Ramos (cell line): ENCODE measurements at regions not wholly inside any gene's neighbourhood (a gene's known extent, or its start where the extent isn't known, plus 50 kb on each side); places are given as distances from the start of the nearest gene placed in this dataset.

Experiments used
- in situ Hi-C: fragments of 300-500 bp; cut with MboI; formaldehyde crosslinking; loops from one replicate; pipeline ENCODE4 v1.14.3; 2022; ENCODE audit warnings: low sequenced_read_pairs; ENCODE audit not compliant: unreplicated experiment

GRCh38 chr7:118759921-118760320, 535.4 kb downstream of the ANKRD7 start:
- in situ Hi-C loops = no loop called here

DNA sequence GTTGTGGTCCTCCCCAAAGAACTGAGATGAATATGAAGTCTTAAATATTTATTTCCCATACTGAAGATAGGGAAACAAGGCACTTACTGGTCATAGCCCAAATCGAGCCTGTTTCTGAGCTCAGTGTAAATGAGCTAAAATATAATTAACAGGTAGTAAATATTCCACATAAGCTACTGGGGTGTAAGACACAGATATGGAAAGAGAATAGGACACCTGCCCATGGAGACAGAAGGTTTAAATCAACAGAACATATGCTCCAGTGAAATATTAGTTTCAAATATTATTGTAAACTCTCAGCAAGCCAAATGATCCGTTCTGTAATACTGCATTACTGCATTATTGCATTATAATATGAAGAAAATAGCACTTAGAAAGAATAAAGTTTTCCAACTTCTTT, 537.9 kb downstream of the ANKRD7 start:
- in situ Hi-C loops = no loop called here

DNA sequence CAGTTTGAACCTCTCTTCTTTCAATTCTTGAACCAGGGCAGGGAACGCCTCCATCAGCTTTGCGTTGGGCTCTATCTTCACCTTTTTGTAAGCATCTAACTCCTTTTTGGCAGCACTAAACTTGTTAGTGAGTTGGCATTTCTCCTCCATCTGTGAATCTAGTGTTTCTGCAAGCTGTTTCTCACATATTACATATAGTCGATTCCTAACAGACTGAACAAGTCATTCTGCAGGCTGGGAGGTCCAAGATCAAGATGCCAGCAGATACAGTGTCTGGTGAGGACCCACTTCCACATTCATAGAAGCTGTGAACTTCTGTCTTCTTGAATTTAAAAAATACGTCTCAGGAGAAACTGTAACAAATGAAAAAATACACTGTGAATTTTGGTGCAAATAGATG, 539.7 kb downstream of the ANKRD7 start:
- in situ Hi-C loops = no loop called here

DNA sequence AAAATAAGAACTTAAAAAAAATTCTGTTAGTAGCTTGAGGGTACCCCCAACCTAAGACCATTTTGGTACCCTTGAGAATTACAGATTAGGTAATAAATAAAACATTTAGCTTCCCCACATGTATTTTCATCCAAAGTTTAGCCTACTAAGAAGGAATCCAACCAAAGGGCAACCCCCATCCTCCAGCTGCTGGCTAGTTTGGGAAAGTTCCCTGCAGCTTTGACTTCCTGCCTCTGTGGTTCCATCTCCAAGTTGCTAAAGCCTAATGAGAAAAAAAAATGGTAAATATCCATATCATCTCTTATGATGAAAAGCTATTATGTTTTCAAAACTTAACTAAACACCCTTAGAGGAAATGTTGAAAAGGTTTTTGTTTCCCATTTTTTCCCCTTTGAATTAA, 547.2 kb downstream of the ANKRD7 start:
- in situ Hi-C loops = no loop called here

DNA sequence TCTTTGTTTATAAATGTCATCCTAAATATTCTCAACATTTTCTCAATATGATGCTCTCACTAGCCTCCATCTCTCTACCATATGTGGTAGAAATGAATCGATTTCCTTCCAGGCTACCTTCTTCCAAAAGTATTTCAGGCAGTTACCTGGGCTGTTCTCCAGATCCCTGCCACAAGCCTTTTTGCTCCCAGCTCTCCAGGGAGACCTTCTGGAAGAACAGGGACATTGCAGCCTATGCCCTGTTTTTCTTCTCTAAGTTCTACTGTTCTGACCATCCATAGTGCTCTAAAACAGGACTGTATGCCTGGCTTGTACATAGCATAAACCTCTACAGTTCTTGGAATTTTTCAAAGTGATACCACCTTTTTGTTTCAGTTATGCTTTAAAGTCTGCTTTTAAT, 552.8 kb downstream of the ANKRD7 start:
- in situ Hi-C loops = no loop called here

DNA sequence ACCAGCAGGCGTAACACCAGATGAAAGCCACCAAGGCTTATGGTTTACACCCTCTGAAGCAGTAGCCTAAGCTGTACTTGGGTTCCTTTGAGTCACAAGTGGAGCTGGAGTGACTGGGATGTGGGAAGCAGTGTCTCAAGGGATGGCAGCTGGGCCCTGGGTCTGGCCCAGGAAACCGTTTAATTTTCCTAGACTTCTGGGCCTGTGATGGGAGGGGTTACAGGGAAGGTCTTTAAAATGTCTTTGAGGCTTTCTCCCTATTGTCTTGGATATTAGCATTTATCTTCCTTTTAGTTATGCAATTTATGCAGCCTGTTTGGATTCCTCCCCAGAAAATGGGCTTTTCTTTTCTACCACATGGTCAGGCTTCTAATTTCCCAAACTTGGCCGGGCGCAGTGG, 568.2 kb downstream of the ANKRD7 start:
- in situ Hi-C loops = no loop called here

GRCh38 chr7:118793582-118793981, 569.1 kb downstream of the ANKRD7 start:
- in situ Hi-C loops = no loop called here

DNA sequence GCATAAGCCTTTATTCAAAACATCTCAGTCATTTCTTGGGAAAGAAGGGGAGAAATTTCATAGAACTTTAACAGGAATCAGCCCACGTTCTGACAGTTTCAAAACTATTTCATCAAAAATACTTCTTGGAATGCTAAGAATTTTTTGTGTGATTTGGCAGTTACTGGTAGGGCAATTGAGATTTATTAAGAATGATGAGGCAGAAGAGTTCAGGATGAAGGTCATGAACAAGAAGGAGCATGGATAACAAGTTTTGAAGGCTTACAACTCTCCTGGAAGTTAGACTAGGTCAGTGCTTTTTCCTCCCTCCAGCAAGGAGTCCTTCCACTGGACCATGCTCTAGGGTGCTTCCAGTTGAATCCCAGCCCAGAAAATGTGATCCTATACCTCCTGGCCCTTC, 569.9 kb downstream of the ANKRD7 start:
- in situ Hi-C loops = no loop called here

GRCh38 chr7:118801366-118801765, 576.9 kb downstream of the ANKRD7 start:
- in situ Hi-C loops = no loop called here

- in situ Hi-C loops = no loop called here
These were observed 578.2 kb downstream of the ANKRD7 start for GRCh38 chr7:118802726-118803125.

DNA sequence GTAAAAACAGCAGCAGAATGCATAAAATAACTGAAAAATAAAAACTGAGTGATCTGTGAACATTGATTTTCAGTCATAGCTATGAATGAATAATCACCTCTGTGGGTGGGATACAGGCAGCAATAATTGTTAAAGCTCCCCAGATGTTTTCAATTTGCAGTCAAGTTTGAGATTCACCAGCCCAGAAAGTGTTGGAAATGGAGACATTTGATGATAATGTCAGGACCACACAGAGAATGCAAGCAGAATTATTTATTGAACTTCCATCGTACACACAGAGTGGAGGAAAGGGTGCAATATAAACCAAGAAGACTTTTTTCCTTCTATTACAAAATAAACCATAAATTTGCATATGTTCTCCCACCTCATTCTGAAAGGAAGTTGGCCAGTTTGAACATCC, 601.7 kb downstream of the ANKRD7 start:
- in situ Hi-C loops = no loop called here

DNA sequence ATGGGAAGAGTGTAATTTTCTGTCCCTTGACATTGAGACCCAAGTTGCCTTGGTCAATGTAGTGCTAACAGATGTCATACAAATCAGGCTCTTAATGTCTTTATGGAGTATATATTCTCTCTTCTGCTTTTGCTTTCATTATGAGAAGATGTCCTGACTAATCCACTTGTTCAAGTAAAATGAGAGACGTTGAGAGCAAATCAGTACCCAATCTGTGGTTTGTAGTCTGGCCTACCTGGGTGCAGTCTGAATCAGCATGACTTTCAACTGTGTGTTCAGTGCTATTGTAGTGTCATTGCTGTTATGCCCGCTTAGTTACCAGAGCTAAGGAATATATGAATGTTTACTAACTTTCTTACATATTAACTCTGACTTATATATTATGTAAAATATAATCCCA, 612.4 kb downstream of the ANKRD7 start:
- in situ Hi-C loops = no loop called here

- in situ Hi-C loops = no loop called here
These were observed 615.0 kb downstream of the ANKRD7 start for GRCh38 chr7:118839515-118839914.

DNA sequence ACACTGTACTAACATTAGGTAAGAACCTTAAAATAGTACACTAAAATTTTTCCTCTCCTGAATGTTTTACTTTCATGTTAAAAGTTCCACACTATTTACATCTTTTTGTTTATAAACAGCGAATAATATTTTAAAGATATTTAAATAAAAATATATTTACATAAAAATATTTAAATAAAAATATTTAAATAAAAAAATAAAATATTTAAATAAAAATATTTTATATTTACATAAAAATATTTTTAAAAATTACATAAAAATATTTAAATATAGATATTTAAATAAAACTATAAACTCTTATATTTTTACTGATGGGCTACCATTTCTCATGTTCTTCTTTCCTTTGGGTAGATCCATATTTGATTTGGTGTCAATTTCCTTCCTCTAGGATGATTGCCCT, 619.0 kb downstream of the ANKRD7 start:
- in situ Hi-C loops = no loop called here

DNA sequence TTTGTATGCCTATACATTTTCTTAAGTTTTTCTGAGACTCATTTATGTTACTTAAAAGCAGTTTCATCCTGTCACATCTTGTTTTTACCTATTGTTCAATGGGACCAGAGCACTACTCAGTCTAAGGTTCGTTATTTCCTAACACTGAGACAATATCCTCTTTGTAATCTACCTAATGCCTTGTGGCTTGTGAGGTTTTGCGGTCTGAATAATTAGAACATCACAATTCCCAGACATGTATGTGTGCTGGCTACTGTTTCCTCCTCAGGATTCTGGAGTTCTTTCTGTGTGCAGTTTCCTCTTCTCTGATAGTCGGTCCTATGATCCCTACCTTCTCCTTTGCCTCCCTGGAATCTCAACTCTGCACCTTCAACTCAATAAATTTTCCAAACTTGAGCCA, 620.2 kb downstream of the ANKRD7 start:
- in situ Hi-C loops = no loop called here

DNA sequence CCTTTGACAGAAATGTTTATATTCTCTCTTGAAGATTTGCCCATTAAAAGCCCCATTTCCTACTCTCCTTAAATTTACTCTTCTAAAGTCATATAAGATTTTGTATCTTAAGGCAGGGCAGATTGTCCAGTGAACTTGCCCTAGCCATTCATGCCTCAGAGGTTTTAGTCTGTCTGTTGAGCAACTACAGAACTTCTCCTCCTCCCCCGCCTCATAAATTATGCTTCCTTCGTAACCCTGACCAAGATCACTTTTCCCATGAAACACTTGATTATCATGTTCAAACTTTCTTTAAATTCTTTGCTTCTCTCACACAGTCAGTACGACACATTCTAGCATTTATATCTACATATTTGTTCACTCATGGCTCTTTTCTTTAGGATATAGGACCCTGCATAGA, 621.3 kb downstream of the ANKRD7 start:
- in situ Hi-C loops = no loop called here

DNA sequence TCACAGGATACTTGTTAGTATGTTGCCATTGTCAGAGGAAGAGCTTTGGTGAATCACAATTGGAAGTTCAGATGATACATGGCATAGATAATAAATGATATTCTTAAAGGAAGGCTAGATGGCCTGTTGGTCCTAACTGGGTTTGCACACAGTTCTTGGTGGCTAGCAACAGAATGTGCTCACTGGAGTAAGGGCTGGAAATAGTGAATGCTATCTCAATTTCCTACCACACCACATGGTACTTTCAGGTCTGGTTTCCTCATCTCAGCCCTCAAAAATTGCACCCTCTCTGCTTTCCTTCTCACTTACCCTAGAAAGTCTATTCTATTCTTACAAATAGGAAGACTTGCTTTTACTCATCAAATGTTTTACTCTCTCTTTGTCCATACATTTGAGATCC, 622.5 kb downstream of the ANKRD7 start:
- in situ Hi-C loops = no loop called here

DNA sequence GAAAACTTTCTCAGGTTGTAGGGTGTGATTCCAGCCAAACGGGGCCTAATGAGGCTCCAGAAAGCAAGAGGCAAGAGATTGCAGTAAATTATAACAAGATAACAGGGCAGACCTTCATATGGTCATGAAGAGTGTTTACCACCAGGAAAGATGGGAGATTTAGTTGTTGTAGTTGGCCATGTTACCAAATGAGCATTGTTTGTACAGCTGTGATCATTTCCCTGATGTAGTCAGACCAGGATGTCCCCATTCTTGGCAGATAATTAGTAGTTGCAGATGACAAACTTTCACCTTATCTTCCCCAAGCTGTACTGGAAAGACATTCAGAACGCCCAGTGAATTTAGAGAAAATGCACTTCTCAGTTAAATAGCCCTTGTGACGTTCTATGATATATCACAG, 630.8 kb downstream of the ANKRD7 start:
- in situ Hi-C loops = no loop called here

DNA sequence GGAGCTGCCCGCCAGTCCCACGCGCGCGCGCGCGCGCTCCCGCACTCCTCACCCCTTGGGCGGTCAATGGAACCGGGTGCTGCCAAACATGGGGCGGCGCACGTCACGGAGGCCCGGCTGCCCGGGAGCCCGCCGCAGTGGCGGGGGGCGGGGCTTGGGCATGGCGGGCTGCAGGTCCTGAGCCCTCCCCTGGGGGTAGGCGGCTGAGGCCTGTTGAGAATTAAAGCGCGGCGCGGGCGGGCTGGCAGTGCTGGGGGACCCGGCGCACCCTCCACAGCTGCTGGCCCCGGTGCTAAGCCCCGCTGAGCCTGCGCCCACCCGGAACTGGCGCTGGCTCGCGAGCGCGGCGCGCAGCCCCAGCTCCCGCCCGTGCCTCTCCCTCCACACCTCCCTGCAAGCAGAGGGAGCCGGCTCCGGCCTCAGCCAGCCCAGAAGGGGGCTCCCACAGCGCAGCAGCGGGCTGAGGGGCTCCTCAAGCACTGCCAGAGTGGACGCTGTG, 634.2 kb downstream of the ANKRD7 start:
- in situ Hi-C loops = no loop called here

DNA sequence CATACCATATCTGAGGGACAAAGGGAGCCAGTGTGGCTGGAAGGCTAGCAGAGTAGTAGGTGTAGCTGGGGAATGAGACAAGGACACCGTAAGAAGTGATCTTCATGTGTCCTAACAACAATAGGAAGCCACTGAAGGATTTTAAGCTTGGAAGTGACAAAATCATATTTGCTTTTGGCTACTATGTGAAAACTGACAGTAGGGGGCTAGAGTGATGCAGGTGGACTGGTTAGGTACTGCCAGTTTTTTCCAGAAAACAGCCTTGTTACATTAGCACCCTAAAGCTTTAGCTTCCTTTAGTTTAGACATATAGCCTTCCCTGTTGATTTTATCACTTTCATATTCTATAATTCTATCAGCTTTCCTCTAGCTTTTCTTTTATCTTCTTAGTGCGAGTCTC, 637.1 kb downstream of the ANKRD7 start:
- in situ Hi-C loops = no loop called here

GRCh38 chr7:118862740-118863139, 638.2 kb downstream of the ANKRD7 start:
- in situ Hi-C loops = no loop called here

DNA sequence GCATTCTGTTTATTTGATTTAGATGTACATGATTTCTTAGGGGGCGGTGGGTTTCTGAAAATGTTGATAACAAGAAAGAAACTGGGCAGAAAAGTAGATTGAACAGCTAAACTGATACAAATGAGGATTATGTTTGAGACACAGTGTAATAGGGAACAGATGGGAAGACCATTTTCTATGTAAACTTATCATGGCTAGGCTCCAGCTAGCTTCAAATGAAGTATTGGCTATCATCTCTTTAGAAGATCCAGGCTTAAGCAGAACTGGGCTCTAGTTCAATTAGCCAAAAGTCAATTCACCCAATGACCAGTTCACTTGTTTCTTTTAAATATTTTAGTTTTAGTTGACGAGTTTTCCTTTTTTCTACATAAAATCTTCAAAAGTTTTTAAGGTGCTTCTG, 639.5 kb downstream of the ANKRD7 start:
- in situ Hi-C loops = no loop called here

GRCh38 chr7:118867860-118868259, 643.4 kb downstream of the ANKRD7 start:
- in situ Hi-C loops = no loop called here
